HUES64 (cell line): ENCODE measurements at regions not wholly inside any gene's neighbourhood (a gene's known extent, or its start where the extent isn't known, plus 50 kb on each side); places are given as distances from the start of the nearest gene placed in this dataset.

Experiments used
- H3K27ac ChIP-seq: 2 replicates; pipeline ENCODE4 v1.7.0; 2013; ENCODE audit warnings: low read depth, low read length, inconsistent platforms
- H3K27me3 ChIP-seq: 2 replicates; pipeline ENCODE4 v1.6.1; 2013; ENCODE audit warnings: mild to moderate bottlenecking, low read length; ENCODE audit not compliant: insufficient read depth
- H3K36me3 ChIP-seq: 2 replicates; pipeline ENCODE4 v1.6.1; 2013; ENCODE audit warnings: mild to moderate bottlenecking, low read length; ENCODE audit not compliant: insufficient read depth
- H3K4me1 ChIP-seq: 2 replicates; pipeline ENCODE4 v1.6.1; 2013; ENCODE audit warnings: mild to moderate bottlenecking, low read length, moderate library complexity; ENCODE audit not compliant: insufficient read depth
- H3K4me3 ChIP-seq: 2 replicates; pipeline ENCODE4 v1.5.1; 2013; ENCODE audit warnings: mild to moderate bottlenecking, low read length, moderate library complexity
- H3K9ac ChIP-seq: 2 replicates; pipeline ENCODE4 v1.6.1; 2013; ENCODE audit warnings: mild to moderate bottlenecking, low read depth, low read length
- H3K9me3 ChIP-seq: 2 replicates; pipeline ENCODE4 v1.6.1; 2013; ENCODE audit warnings: low read depth, low read length; ENCODE audit not compliant: insufficient read depth
- WGBS: fragments of 150-250, 120-280 bp; methylation state at CpG from one replicate; pipeline ENCODE4 v1.1.7; 2013; ENCODE audit warnings: missing lambda C conversion rate; 5-methylcytosine and 5-hydroxymethylcytosine counted together

GRCh38 chr5:167713896-167714295 is 577.5 kb upstream of the WWC1 start:
- Histone ChIP-seq H3K4me3 (no peak overlapping the region), H3K9ac (no peak overlapping the region), H3K36me3 (no peaks in the 10 kb centered on the region), H3K27ac (no peak overlapping the region), H3K9me3 (no peaks in the 10 kb centered on the region), H3K4me1 (no peaks in the 10 kb centered on the region), H3K27me3 (no peaks in the 10 kb centered on the region)
- WGBS = 80% methylated on average over 1 of the region's 1 CpG

GRCh38 chr5:167716126-167716775 is 575.2 kb upstream of the WWC1 start:
- Histone ChIP-seq H3K4me3 (no peak overlapping the region), H3K27me3 (no peaks in the 10 kb centered on the region), H3K9me3 (no peaks in the 10 kb centered on the region), H3K27ac (no peak overlapping the region), H3K9ac (no peak overlapping the region), H3K36me3 (no peaks in the 10 kb centered on the region), H3K4me1 (peaks cover 8% of the 10 kb centered on the region)
- 91% methylated on average over 6 of the region's 6 CpGs for WGBS

DNA sequence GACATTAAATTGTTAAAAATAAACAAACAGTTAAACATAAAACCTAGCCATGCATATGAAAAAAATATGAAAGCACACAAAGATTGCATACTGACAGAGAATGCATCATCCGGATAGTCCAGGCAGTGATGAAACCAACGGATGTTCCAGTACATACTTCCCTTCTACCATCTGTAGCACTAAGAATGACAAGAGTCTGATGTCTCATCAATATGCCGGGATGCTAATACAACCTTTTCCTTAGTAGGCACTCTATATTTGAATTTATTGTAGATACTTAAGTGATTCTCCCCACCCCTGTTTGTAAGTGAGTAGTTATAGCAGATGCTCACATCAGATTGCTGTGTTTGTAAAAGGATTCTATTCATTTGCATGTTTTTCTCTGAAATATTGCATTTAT is 571.2 kb upstream of the WWC1 start:
- H3K36me3 ChIP-seq = no peaks in the 10 kb centered on the region
- WGBS = 98% methylated on average over 2 of the region's 3 CpGs
- no peaks in the 10 kb centered on the region for H3K27me3 ChIP-seq
- H3K27ac ChIP-seq = no peak overlapping the region
- no peaks in the 10 kb centered on the region for H3K9me3 ChIP-seq
- H3K9ac ChIP-seq = no peak overlapping the region
- no peak overlapping the region for H3K4me3 ChIP-seq
- H3K4me1 ChIP-seq = peaks cover 8% of the 10 kb centered on the region

GRCh38 chr5:167720676-167721260 is 570.7 kb upstream of the WWC1 start:
- Histone ChIP-seq H3K27ac (no peak overlapping the region), H3K9ac (no peak overlapping the region), H3K4me3 (no peak overlapping the region), H3K27me3 (no peaks in the 10 kb centered on the region), H3K4me1 (peaks cover 13% of the 10 kb centered on the region), H3K9me3 (no peaks in the 10 kb centered on the region), H3K36me3 (no peaks in the 10 kb centered on the region)
- 76% methylated on average over 4 of the region's 5 CpGs for WGBS

DNA sequence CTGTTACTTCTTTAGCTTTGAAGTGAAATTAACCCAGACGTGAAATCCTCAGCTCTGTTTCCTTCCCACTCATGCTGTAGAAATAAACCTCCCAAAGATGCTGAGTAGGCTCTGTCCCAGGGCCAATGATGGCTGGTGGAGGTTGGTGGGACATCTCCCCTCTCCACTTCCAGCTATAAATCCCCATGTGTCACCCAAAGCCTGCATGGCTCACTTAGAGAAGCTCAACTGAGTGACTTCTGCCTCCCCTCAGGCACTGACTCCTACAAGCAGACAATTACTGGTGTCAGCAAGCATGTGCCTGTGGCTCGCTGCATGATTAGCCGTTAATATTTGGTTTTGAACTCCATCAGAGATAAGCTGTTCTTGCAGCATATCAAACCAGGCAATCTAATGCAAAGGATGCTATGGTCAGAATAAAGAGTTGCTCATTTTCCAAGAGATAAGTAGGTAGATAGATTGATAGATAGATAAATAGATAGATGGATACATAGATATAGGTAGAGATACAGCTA is 569.5 kb upstream of the WWC1 start:
- Histone ChIP-seq H3K9me3 (no peaks in the 10 kb centered on the region), H3K36me3 (no peaks in the 10 kb centered on the region), H3K4me3 (no peak overlapping the region), H3K4me1 (peaks cover 21% of the 10 kb centered on the region), H3K9ac (no peak overlapping the region), H3K27me3 (no peaks in the 10 kb centered on the region), H3K27ac (no peak overlapping the region)
- WGBS = 98% methylated on average over 3 of the region's 3 CpGs

DNA sequence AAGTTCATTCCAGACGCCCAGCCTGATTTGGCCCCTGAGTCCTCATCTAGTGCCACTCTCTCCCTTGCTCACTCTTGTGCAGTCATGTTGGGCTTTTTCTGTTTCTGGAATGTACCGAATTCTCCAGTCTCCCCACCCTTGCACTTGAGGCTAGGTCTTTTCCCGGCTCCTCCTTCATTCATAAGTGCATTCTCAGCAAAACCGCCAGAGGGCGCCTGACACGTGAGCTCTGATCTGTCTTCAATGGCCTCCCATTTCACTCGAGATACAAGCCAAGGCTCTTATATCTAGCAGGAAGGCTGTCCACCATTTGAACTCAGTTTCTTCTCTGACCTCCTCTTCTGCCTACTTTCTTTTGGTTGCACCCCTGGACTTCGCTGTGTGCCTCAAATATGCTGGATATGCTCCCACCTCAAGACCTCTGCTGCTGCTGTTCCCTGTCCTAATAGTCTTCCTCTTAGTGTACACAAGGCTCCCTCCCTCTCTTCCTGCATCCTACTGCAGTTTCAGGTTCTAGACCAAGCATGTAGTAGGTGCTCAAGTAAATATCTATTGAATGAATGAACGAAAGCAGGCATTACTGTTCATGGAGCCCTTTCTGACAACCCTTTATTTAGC is 568.1 kb upstream of the WWC1 start:
- H3K4me1 ChIP-seq = peaks cover 21% of the 10 kb centered on the region
- WGBS = 27% methylated on average over 9 of the region's 9 CpGs
- H3K4me3 ChIP-seq = no peak overlapping the region
- no peaks in the 10 kb centered on the region for H3K9me3 ChIP-seq
- H3K9ac ChIP-seq = no peak overlapping the region
- no peaks in the 10 kb centered on the region for H3K36me3 ChIP-seq
- no peaks in the 10 kb centered on the region for H3K27me3 ChIP-seq
- H3K27ac ChIP-seq = no peak overlapping the region

DNA sequence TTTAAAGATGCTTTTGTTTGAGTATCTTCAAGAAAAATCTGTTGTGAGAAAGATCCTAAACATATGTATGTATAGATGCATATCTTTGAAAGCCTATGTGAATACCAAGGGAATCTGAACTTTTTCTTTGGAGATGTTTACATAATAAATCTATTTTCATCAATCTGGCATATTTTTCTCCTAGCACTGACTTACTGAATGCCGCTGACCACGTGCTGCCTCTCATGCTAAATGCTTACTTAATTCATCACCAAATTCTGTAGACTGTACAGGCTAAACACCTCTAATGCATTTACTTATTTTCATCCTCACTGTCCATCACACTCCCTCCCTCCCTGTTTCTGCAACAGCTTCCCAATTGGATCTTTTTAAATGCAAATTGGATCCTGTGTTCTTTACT is 566.2 kb upstream of the WWC1 start:
- H3K27me3 ChIP-seq = no peaks in the 10 kb centered on the region
- H3K27ac ChIP-seq = no peak overlapping the region
- H3K36me3 ChIP-seq = no peaks in the 10 kb centered on the region
- H3K4me1 ChIP-seq = peaks cover 38% of the 10 kb centered on the region
- no peak overlapping the region for H3K4me3 ChIP-seq
- no peak overlapping the region for H3K9ac ChIP-seq
- 63% methylated on average over 2 of the region's 2 CpGs for WGBS
- H3K9me3 ChIP-seq = no peaks in the 10 kb centered on the region

GRCh38 chr5:167725741-167726140 is 565.7 kb upstream of the WWC1 start:
- 81% methylated on average over 7 of the region's 7 CpGs for WGBS

GRCh38 chr5:167726642-167727041 is 564.8 kb upstream of the WWC1 start:
- no peaks in the 10 kb centered on the region for H3K9me3 ChIP-seq
- no peak overlapping the region for H3K9ac ChIP-seq
- H3K27ac ChIP-seq = no peak overlapping the region
- H3K27me3 ChIP-seq = no peaks in the 10 kb centered on the region
- H3K4me1 ChIP-seq = peaks cover 40% of the 10 kb centered on the region
- no peak overlapping the region for H3K4me3 ChIP-seq
- H3K36me3 ChIP-seq = no peaks in the 10 kb centered on the region
- 70% methylated on average over 2 of the region's 2 CpGs for WGBS

More at GRCh38 chr5:167725741-167726140, 565.7 kb upstream of the WWC1 start:
- H3K36me3 ChIP-seq = no peaks in the 10 kb centered on the region
- no peak overlapping the region for H3K27ac ChIP-seq
- no peak overlapping the region for H3K4me3 ChIP-seq
- no peak overlapping the region for H3K9ac ChIP-seq
- no peaks in the 10 kb centered on the region for H3K27me3 ChIP-seq
- no peaks in the 10 kb centered on the region for H3K9me3 ChIP-seq
- H3K4me1 ChIP-seq = peaks cover 37% of the 10 kb centered on the region

GRCh38 chr5:167730121-167730520 is 561.3 kb upstream of the WWC1 start:
- H3K9me3 ChIP-seq = no peaks in the 10 kb centered on the region
- no peak overlapping the region for H3K9ac ChIP-seq
- H3K27me3 ChIP-seq = no peaks in the 10 kb centered on the region
- no peak overlapping the region for H3K4me3 ChIP-seq
- 75% methylated on average over 3 of the region's 3 CpGs for WGBS
- H3K4me1 ChIP-seq = peaks cover 40% of the 10 kb centered on the region
- no peak overlapping the region for H3K27ac ChIP-seq
- H3K36me3 ChIP-seq = no peaks in the 10 kb centered on the region

- H3K4me1 ChIP-seq = peaks cover 35% of the 10 kb centered on the region
- no peak overlapping the region for H3K9ac ChIP-seq
- H3K9me3 ChIP-seq = no peaks in the 10 kb centered on the region
- WGBS = 96% methylated on average over 2 of the region's 2 CpGs
- no peak overlapping the region for H3K27ac ChIP-seq
- H3K36me3 ChIP-seq = no peaks in the 10 kb centered on the region
- H3K27me3 ChIP-seq = no peaks in the 10 kb centered on the region
- H3K4me3 ChIP-seq = no peak overlapping the region
Measured at GRCh38 chr5:167730656-167731055, 560.8 kb upstream of the WWC1 start.
